Neural progenitor cell (in vitro differentiated cells): ENCODE measurements at regions not wholly inside any gene's neighbourhood (a gene's known extent, or its start where the extent isn't known, plus 50 kb on each side); places are given as distances from the start of the nearest gene placed in this dataset.

Experiments
- DNase-seq: peaks from one replicate; pipeline ENCODE4 v3.0.0-alpha.2; 2016; ENCODE audit warnings: low spot score
- H2AFZ ChIP-seq: fragments of 200-600 bp; sonication (generic); replicated peaks from 2 replicates; pipeline ENCODE4 v1.6.1; 2016; ENCODE audit warnings: antibody characterized with exemption
- H3F3A ChIP-seq: fragments of 200-600 bp; sonication (generic); 2 replicates; pipeline ENCODE4 v1.6.1; 2016; ENCODE audit warnings: antibody characterized with exemption, low read depth
- H3K27ac ChIP-seq: fragments of 200-600 bp; sonication (generic); 2 replicates; pipeline ENCODE4 v1.5.1; 2016; ENCODE audit warnings: mild to moderate bottlenecking
- H3K27me3 ChIP-seq: fragments of 200-600 bp; sonication (generic); 2 replicates; pipeline ENCODE4 v1.6.1; 2016; ENCODE audit warnings: mild to moderate bottlenecking, moderate library complexity
- H3K36me3 ChIP-seq: fragments of 200-600 bp; sonication (generic); 2 replicates; pipeline ENCODE4 v1.5.1; 2016
- H3K4me1 ChIP-seq: fragments of 200-600 bp; sonication (generic); 2 replicates; pipeline ENCODE4 v1.6.1; 2016; ENCODE audit warnings: mixed run types
- H3K4me2 ChIP-seq: fragments of 200-600 bp; sonication (generic); 2 replicates; pipeline ENCODE4 v1.6.1; 2016
- H3K4me3 ChIP-seq: fragments of 200-600 bp; sonication (generic); 2 replicates; pipeline ENCODE4 v1.5.1; 2016
- H3K79me2 ChIP-seq: fragments of 200-600 bp; sonication (generic); 2 replicates; pipeline ENCODE4 v1.6.1; 2016; ENCODE audit warnings: low read depth
- H3K9ac ChIP-seq: fragments of 200-600 bp; sonication (generic); 2 replicates; pipeline ENCODE4 v1.6.1; 2016
- H3K9me3 ChIP-seq: fragments of 200-600 bp; sonication (generic); 2 replicates; pipeline ENCODE4 v1.5.1; 2016; ENCODE audit warnings: low read depth
- H4K20me1 ChIP-seq: fragments of 200-600 bp; sonication (generic); 2 replicates; pipeline ENCODE4 v1.6.1; 2016; ENCODE audit warnings: low read depth
- H3K27ac Mint-ChIP-seq: 3 replicates; pipeline ENCODE4 v1.8.0; 2021; ENCODE audit warnings: mixed read lengths
- H3K27me3 Mint-ChIP-seq: 2 replicates; pipeline ENCODE4 v1.8.0; 2022; ENCODE audit warnings: low read depth, mild to moderate bottlenecking, inconsistent platforms, moderate library complexity, mixed read lengths; ENCODE audit not compliant: insufficient read depth
- H3K36me3 Mint-ChIP-seq: 3 replicates; pipeline ENCODE4 v1.8.0; 2021; ENCODE audit warnings: mixed read lengths
- H3K4me1 Mint-ChIP-seq: 3 replicates; pipeline ENCODE4 v1.8.0; 2021; ENCODE audit warnings: mixed read lengths
- H3K4me3 Mint-ChIP-seq: 3 replicates; pipeline ENCODE4 v1.8.0; 2021; ENCODE audit warnings: mild to moderate bottlenecking, moderate library complexity, mixed read lengths
- H3K9me3 Mint-ChIP-seq: 3 replicates; pipeline ENCODE4 v1.8.0; 2020; ENCODE audit warnings: mixed read lengths
- CTCF ChIP-seq: fragments of 200-600 bp; sonication (generic); IDR thresholded peaks from 2 replicates; pipeline ENCODE4 v1.5.1; 2017; ENCODE audit warnings: antibody characterized with exemption, mild to moderate bottlenecking
- EZH2 ChIP-seq: fragments of 200-600 bp; sonication (generic); IDR thresholded peaks from 2 replicates; pipeline ENCODE4 v1.6.1; 2017; ENCODE audit warnings: antibody characterized with exemption, mild to moderate bottlenecking, moderate library complexity
- EZH2phosphoT487 ChIP-seq: fragments of 200-600 bp; sonication (generic); IDR thresholded peaks from 2 replicates; pipeline ENCODE4 v1.6.1; 2017; ENCODE audit warnings: antibody characterized with exemption

- Histone ChIP-seq H3K36me3 (no peaks in the 10 kb centered on the region), H4K20me1 (no peaks in the 10 kb centered on the region), H2AFZ (no peak overlapping the region), H3K79me2 (no peaks in the 10 kb centered on the region), H3F3A (peaks cover 10% of the 10 kb centered on the region), H3K4me1 (no peaks in the 10 kb centered on the region), H3K27ac (no peak overlapping the region), H3K4me3 (no peak overlapping the region), H3K9ac (no peak overlapping the region), H3K4me2 (no peak overlapping the region), H3K27me3 (no peaks in the 10 kb centered on the region), H3K9me3 (no peaks in the 10 kb centered on the region)
- no peaks in the 10 kb centered on the region for H3K36me3 Mint-ChIP-seq
- peaks cover 20% of the 10 kb centered on the region for H3K9me3 Mint-ChIP-seq
- H3K4me3 Mint-ChIP-seq: no peak overlapping the region
- no peak for DNase-seq
- TF ChIP-seq EZH2phosphoT487: no peak
- no peak for TF ChIP-seq EZH2
- no peak for TF ChIP-seq CTCF
- peaks cover 29% of the 10 kb centered on the region for H3K4me1 Mint-ChIP-seq
- H3K27me3 Mint-ChIP-seq: peaks cover 7% of the 10 kb centered on the region
- no peak overlapping the region for H3K27ac Mint-ChIP-seq
Measured at GRCh38 chr9:129374651-129375050, 196.6 kb upstream of the IER5L start.

- no peak for DNase-seq
- Histone ChIP-seq H3K9me3 (no peaks in the 10 kb centered on the region), H3K9ac (no peak overlapping the region), H2AFZ (no peak overlapping the region), H3K36me3 (no peaks in the 10 kb centered on the region), H3K4me2 (no peak overlapping the region), H3K27me3 (no peaks in the 10 kb centered on the region), H3K27ac (no peak overlapping the region), H3K79me2 (no peaks in the 10 kb centered on the region), H3F3A (peaks cover 10% of the 10 kb centered on the region), H3K4me3 (no peak overlapping the region), H3K4me1 (no peaks in the 10 kb centered on the region), H4K20me1 (no peaks in the 10 kb centered on the region)
- Mint-ChIP-seq H3K27me3 (peaks cover 7% of the 10 kb centered on the region), H3K4me1 (peaks cover 26% of the 10 kb centered on the region), H3K4me3 (no peak overlapping the region), H3K27ac (no peak overlapping the region), H3K9me3 (peaks cover 24% of the 10 kb centered on the region), H3K36me3 (no peaks in the 10 kb centered on the region)
- TF ChIP-seq EZH2: no peak
- TF ChIP-seq CTCF: no peak
- no peak for TF ChIP-seq EZH2phosphoT487
Measured at GRCh38 chr9:129374231-129374630, 196.2 kb upstream of the IER5L start.

GRCh38 chr9:129373361-129373760 lies 195.3 kb upstream of the IER5L start:
- H3K9me3 Mint-ChIP-seq: peaks cover 30% of the 10 kb centered on the region

More at GRCh38 chr9:129373361-129373760, 195.3 kb upstream of the IER5L start:
- H3K27ac ChIP-seq: no peak overlapping the region
- H2AFZ ChIP-seq: no peak overlapping the region
- TF ChIP-seq CTCF (no peak), EZH2phosphoT487 (no peak), EZH2 (no peak)
- H3K4me1 ChIP-seq: no peaks in the 10 kb centered on the region
- no peak overlapping the region for H3K4me3 ChIP-seq
- no peak overlapping the region for H3K9ac ChIP-seq
- H4K20me1 ChIP-seq: no peaks in the 10 kb centered on the region
- Mint-ChIP-seq H3K27ac (no peak overlapping the region), H3K36me3 (peaks cover 3% of the 10 kb centered on the region), H3K4me3 (no peak overlapping the region), H3K4me1 (peaks cover 18% of the 10 kb centered on the region), H3K27me3 (peaks cover 7% of the 10 kb centered on the region)
- no peaks in the 10 kb centered on the region for H3K27me3 ChIP-seq
- no peaks in the 10 kb centered on the region for H3K79me2 ChIP-seq
- H3K36me3 ChIP-seq: no peaks in the 10 kb centered on the region
- no peak for DNase-seq
- H3K9me3 ChIP-seq: no peaks in the 10 kb centered on the region
- H3K4me2 ChIP-seq: no peak overlapping the region
- peaks cover 10% of the 10 kb centered on the region for H3F3A ChIP-seq
